IPS-15b (cell line): ENCODE measurements at regions not wholly inside any gene's neighbourhood (a gene's known extent, or its start where the extent isn't known, plus 50 kb on each side); places are given as distances from the start of the nearest gene placed in this dataset.
A peak's percentile ranks its signal among the peaks of the same experiment; 100 is the strongest.

Experiments
- H3K27me3 ChIP-seq: one replicate; pipeline ENCODE4 v1.6.1; 2013; ENCODE audit warnings: low read length; ENCODE audit not compliant: control insufficient read depth, insufficient read depth
- H3K36me3 ChIP-seq: one replicate; pipeline ENCODE4 v1.6.1; 2013; ENCODE audit warnings: low read length; ENCODE audit not compliant: control insufficient read depth, insufficient read depth
- H3K4me1 ChIP-seq: one replicate; pipeline ENCODE4 v1.6.1; 2013; ENCODE audit warnings: mild to moderate bottlenecking, low read length; ENCODE audit not compliant: control insufficient read depth, insufficient read depth
- H3K4me3 ChIP-seq: one replicate; pipeline ENCODE4 v1.5.1; 2013; ENCODE audit warnings: low read depth, low read length
- H3K9ac ChIP-seq: one replicate; pipeline ENCODE4 v1.6.1; 2013; ENCODE audit warnings: low read depth, mild to moderate bottlenecking, low read length
- H3K9me3 ChIP-seq: one replicate; pipeline ENCODE4 v1.6.1; 2013; ENCODE audit warnings: mild to moderate bottlenecking, low read length; ENCODE audit not compliant: control insufficient read depth, insufficient read depth

GRCh38 chr14:76957224-76957891 lies 71.2 kb downstream of the IRF2BPL start:
- H3K27me3 ChIP-seq = no peaks in the 10 kb centered on the region
- H3K36me3 ChIP-seq = no peaks in the 10 kb centered on the region
- H3K9me3 ChIP-seq = no peaks in the 10 kb centered on the region
- H3K4me3 ChIP-seq = no peak overlapping the region
- H3K9ac ChIP-seq = peak overlapping the region; percentile 16
- peaks cover 38% of the 10 kb centered on the region for H3K4me1 ChIP-seq

DNA sequence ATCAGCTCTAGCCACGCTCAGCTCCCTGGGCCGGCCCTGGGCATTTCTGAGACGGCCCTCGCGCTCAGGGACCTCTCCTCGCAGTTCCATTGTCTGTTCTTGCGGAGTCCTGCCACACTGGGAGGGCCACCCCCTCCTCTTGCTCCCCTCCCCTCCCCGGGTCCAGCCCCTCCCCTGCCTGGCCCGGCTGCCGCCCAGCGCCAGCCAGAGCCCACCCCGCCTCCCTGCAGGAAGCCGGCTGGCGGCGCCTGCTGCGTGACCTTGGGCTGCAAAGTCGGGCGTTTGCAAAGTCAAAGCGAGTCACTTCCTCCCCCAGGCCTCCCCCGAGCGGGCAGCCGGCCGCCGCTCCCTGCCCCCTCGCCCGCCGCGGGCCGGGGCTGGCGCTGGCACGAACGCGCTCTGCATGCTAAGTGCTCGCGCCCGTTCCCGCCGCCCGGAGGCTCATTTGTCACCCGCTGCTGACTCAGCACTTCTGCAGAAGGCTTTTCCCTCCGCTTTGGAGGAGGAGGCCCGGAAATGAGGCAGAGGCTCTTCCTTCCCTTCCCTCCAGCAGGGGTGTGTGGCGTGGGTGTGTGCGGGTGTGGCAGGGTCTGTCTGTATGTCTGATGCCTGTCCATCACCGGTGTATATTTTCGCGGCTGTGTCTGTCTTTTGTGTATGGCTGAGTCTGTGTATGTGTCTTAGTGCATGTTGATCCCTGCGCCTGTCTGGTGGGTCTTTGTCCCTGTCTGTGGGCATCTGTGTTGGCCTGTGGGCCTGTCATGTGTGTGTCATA lies 72.0 kb downstream of the IRF2BPL start:
- Histone ChIP-seq H3K4me3 (peak overlapping the region; percentile 46), H3K36me3 (no peaks in the 10 kb centered on the region), H3K9ac (peak overlapping the region; percentile 70), H3K27me3 (no peaks in the 10 kb centered on the region), H3K4me1 (peaks cover 33% of the 10 kb centered on the region), H3K9me3 (no peaks in the 10 kb centered on the region)

DNA sequence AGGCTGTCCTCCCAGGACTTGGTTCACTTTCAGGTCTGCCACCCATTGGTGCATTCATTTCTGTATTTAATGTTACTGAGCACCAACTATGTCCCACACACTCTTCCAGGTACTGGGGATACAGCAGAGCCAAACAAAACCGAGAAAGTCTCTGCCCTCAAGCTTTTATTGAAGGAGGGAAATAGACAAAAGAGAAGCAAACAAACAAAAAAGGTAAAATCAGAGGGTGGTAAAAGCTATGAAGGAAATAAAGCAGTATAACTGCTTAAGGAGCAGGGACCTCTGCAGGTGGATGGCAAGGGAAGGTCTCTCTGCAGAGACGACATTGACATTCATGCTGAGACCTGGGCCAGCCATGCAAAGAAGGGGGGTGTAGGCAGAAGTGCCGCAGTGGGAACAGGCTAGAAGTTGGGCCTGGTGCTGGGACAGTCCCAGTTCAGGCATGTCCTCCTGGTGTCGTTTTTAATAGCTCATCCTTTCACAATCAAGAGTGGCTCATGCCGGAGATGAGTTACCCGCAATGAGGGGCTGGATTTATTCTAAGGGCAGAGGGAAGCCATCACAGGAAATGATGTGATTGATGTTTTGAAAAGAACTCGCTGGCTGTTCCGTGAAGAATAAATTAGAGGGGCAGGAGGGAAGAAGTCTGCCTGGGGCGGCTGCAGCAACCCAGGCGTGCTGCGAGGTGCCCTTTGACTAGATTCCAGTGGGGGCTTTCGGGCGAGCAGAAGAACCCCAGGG lies 72.8 kb downstream of the IRF2BPL start:
- H3K36me3 ChIP-seq = no peaks in the 10 kb centered on the region
- peak overlapping the region; percentile 70 for H3K9ac ChIP-seq
- no peaks in the 10 kb centered on the region for H3K9me3 ChIP-seq
- H3K4me1 ChIP-seq = peaks cover 29% of the 10 kb centered on the region
- H3K27me3 ChIP-seq = no peaks in the 10 kb centered on the region
- H3K4me3 ChIP-seq = peak overlapping the region; percentile 46

DNA sequence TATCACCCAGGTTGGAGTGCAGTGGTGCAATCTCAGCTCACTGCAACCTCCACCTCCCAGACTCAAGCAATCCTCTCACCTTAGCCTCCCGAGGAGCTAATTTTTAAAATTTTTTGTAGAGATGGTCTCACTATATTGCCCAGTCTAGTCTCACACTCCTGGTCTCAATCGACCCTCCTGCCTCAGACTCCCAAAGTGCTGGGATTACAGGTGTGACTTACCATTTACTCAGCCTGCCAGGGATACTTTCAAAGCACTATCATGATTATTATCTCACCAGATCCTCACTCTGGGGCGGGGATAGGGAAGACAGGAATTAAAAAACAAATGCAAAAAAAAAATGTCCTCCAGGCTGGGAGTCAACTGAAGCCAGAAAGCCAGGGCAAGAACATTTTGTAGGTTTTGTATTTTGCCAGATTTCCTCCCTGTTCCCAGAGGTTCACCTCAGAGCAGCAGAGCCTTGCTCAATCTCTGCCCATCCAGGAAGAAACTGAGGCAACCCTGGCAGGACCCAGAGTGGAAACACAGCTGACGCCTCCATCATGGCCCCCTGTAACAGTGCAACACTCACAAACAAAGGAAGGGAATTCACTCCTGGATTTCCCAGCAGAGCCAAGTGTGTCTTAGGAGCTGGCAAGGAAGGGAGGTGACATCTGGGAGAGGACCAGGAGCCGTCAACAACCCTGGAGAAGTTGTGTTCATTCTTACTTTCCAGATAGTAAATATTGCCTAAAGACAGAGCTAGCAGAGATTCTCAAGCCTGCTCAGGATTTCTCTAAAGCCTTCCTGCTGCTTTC lies 73.9 kb downstream of the IRF2BPL start:
- Histone ChIP-seq H3K36me3 (no peaks in the 10 kb centered on the region), H3K9ac (peak overlapping the region; percentile 65), H3K9me3 (no peaks in the 10 kb centered on the region), H3K4me1 (peaks cover 28% of the 10 kb centered on the region), H3K27me3 (no peaks in the 10 kb centered on the region), H3K4me3 (no peak overlapping the region)

DNA sequence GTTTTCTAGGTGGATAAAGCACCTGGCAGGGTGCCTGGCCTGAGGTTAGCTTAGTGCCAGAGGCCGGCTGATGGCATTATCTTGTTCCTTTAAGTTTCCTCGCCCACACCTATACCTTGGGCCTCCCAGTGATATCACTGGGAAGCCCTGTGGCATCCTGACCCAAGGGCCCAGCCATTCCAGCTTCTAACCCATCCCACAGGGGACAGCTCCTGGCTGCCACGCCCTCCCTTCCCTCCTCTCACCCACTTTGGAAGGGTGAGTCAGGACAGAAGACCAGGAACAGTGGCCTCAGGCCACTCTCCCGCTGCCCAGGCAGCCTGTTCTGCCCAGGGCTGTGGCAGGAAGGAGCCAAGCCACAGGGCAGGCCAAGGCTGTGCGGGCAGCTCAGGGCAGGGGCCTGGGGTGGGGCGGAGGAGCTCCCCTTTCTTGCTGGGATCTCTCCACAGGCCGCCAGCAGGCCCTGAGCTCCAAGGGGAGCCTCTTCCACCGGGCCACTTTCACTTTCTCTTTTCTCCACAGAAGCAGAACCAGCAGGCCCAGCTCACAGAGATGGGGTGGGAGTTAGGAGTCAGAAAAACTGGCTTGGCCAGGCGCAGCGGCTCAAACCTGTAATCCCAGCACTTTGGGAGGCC lies 75.1 kb downstream of the IRF2BPL start:
- peaks cover 27% of the 10 kb centered on the region for H3K4me1 ChIP-seq
- H3K36me3 ChIP-seq = no peaks in the 10 kb centered on the region
- H3K9ac ChIP-seq = no peak overlapping the region
- H3K9me3 ChIP-seq = no peaks in the 10 kb centered on the region
- no peaks in the 10 kb centered on the region for H3K27me3 ChIP-seq
- no peak overlapping the region for H3K4me3 ChIP-seq

GRCh38 chr14:76951166-76951565 lies 77.3 kb downstream of the IRF2BPL start:
- Histone ChIP-seq H3K4me1 (peaks cover 30% of the 10 kb centered on the region), H3K4me3 (no peak overlapping the region), H3K36me3 (no peaks in the 10 kb centered on the region), H3K27me3 (no peaks in the 10 kb centered on the region), H3K9me3 (no peaks in the 10 kb centered on the region), H3K9ac (no peak overlapping the region)

DNA sequence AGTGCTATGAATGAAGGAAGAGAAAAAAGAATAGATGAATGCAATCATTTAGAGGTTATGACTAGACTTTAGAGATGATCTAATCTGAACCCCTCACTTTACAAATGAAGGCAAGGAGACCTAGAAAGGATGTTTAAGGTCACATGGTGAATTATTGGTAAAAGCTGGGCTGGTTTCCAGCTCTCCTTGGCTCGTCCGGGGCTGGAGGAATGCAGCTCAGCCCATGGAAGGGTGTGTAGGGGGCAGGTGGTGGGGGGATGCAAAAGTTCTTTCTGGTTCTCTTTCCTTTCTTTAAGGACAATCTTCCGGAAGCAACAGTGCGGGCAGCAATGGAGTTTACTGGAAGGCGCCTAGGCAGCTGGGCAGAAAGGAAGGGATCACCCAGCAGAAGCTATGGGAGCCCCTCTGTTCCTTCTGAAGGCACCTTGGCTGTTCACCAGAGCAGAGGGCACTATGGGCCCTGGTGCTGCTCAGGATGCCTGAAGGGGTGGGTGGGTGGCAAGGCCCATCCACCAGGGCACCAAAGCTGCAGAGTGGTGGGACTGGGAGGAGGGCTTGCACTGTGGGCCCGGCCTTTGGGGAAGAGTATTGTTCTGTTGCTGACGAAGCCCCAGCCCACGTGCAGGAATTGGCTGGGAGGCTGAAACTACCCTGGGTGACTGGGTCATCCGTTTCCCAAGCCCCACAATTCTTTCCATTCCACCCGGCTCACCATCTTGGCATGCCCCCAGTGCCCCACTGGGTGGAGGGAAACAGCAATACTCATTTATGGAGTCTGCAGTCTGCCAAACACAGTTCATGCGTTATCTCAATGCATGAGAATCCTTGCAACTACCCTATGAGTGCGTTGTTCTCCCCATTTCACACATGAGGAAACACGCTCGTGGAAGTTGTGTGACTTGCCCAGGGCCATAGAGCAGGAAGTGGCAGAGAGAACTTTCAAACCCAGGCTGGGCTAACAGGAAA lies 78.2 kb downstream of the IRF2BPL start:
- Histone ChIP-seq H3K4me1 (peaks cover 22% of the 10 kb centered on the region), H3K9me3 (no peaks in the 10 kb centered on the region), H3K36me3 (no peaks in the 10 kb centered on the region), H3K4me3 (no peak overlapping the region), H3K27me3 (no peaks in the 10 kb centered on the region), H3K9ac (no peak overlapping the region)

DNA sequence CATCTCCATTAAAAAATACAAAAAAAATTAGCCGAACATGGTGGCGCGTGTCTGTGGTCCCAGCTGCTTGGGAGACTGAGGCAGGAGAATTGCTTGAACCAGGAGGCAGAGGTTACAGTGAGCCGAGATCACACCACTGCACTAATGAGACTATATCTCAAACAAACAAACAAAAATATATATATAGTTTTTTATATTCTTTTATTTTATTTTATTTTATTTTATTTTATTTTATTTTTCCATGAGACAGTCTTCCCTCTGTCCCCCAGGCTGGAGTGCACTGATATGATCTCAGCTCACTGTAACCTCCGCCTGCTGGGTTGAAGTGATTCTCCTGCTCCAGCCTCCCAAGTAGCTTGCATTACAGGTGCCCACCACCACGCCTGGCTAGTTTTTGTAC lies 79.5 kb downstream of the IRF2BPL start:
- Histone ChIP-seq H3K9ac (no peak overlapping the region), H3K36me3 (no peaks in the 10 kb centered on the region), H3K4me3 (no peak overlapping the region), H3K27me3 (no peaks in the 10 kb centered on the region), H3K4me1 (peaks cover 16% of the 10 kb centered on the region), H3K9me3 (no peaks in the 10 kb centered on the region)

GRCh38 chr14:76948213-76948947 lies 80.1 kb downstream of the IRF2BPL start:
- H3K4me3 ChIP-seq = no peak overlapping the region
- H3K9me3 ChIP-seq = no peaks in the 10 kb centered on the region
- H3K36me3 ChIP-seq = no peaks in the 10 kb centered on the region
- peaks cover 16% of the 10 kb centered on the region for H3K4me1 ChIP-seq
- no peaks in the 10 kb centered on the region for H3K27me3 ChIP-seq
- peak overlapping the region; percentile 12 for H3K9ac ChIP-seq

DNA sequence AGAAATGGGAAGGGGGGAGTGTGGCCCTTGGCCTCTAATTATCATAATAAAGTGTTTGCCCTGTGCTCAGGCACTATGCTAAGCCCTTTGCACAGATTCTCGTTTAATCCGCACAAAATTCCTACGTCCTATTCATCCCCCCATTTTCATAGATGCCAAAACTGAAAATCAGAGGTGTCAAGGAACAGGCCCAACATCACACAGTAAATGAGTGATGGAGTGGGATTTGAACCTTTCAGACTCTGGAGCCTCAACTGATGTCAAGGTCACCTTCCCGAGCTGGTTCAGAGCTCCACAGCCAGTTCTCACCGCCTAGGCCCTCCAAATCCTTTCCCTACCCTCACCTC lies 80.7 kb downstream of the IRF2BPL start:
- Histone ChIP-seq H3K4me3 (peak overlapping the region; percentile 23), H3K9me3 (no peaks in the 10 kb centered on the region), H3K4me1 (peaks cover 16% of the 10 kb centered on the region), H3K36me3 (no peaks in the 10 kb centered on the region), H3K9ac (peak overlapping the region; percentile 12), H3K27me3 (no peaks in the 10 kb centered on the region)
